ENCODE measurements at regions not wholly inside any gene's neighbourhood (a gene's known extent, or its start where the extent isn't known, plus 50 kb on each side); places are given as distances from the start of the nearest gene placed in this dataset.

DNA sequence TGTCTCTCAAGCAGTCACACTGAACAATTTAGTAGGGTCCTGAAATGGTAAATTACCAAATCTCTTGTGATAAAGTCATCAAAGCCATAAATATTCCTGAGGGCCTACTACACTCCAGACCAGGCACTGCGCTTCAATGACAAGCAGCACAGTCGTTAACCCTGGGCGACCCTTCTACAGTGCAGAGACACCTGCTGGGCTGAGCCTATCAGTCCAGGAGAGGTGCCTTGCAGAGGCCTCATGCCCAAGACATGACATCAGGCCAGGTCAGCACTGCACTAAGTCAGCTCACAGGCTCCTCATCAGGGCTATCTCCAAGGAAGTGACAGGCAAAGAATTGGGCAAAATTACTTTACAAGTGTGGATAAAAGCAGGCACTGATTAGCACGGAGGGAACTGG lies 166.4 kb upstream of the EPB41L3 start:
- H3K9me3 ChIP-seq (ENCODE audit: control insufficient read depth, insufficient read depth, low read depth, low read length), result no peaks in the 10 kb centered on the region
- no peaks in the 10 kb centered on the region for H3K36me3 ChIP-seq (ENCODE audit: control insufficient read depth in 2 of 2, insufficient read depth in 1 of 2, low read length in 2 of 2)
- no peaks in the 10 kb centered on the region; the same call in 1 of the 2 replicates for H3K4me1 ChIP-seq (ENCODE audit: control insufficient read depth, insufficient read depth, low read length)
- ChIA-PET POLR2A (no interaction called here), CTCF (no interaction called here)
- TF ChIP-seq SETDB1 (IDR thresholded peaks at IDR 0.05; ENCODE audit: insufficient read length, low read length), result no peak
- TF ChIP-seq ZNF19 (tag by site-specific recombination; IDR thresholded peaks at IDR 0.05; ENCODE audit: low read depth), result no peak
- TF ChIP-seq YY2 (tag by site-specific recombination; IDR thresholded peaks at IDR 0.05), result no peak
- no peak for TF ChIP-seq WT1 (tag by site-specific recombination; IDR thresholded peaks at IDR 0.05)
- TF ChIP-seq ZNF37A (tag by site-specific recombination; IDR thresholded peaks at IDR 0.05), result no peak
- TF ChIP-seq ZNF596 (tag by site-specific recombination; IDR thresholded peaks at IDR 0.05), result no peak
- TF ChIP-seq ZNF157 (tag by site-specific recombination; IDR thresholded peaks at IDR 0.05), result no peak
- TF ChIP-seq GFI1B (tag by site-specific recombination; IDR thresholded peaks at IDR 0.05), result no peak
- TF ChIP-seq, protein P1, sequence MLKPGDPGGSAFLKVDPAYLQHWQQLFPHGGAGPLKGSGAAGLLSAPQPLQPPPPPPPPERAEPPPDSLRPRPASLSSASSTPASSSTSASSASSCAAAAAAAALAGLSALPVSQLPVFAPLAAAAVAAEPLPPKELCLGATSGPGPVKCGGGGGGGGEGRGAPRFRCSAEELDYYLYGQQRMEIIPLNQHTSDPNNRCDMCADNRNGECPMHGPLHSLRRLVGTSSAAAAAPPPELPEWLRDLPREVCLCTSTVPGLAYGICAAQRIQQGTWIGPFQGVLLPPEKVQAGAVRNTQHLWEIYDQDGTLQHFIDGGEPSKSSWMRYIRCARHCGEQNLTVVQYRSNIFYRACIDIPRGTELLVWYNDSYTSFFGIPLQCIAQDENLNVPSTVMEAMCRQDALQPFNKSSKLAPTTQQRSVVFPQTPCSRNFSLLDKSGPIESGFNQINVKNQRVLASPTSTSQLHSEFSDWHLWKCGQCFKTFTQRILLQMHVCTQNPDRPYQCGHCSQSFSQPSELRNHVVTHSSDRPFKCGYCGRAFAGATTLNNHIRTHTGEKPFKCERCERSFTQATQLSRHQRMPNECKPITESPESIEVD (tag by site-specific recombination; IDR thresholded peaks at IDR 0.05), result no peak
- TF ChIP-seq YY1 (tag by site-specific recombination; IDR thresholded peaks at IDR 0.05), result no peak
- no peak for TF ChIP-seq ZNF776 (tag by site-specific recombination; IDR thresholded peaks at IDR 0.05; ENCODE audit: borderline replicate concordance)
- no peak for TF ChIP-seq ZNF112 (tag by site-specific recombination; IDR thresholded peaks at IDR 0.05)
- no peak for TF ChIP-seq GLIS1 (tag by site-specific recombination; IDR thresholded peaks at IDR 0.05)
- no peak for TF ChIP-seq ZNF670 (tag by site-specific recombination; IDR thresholded peaks at IDR 0.05; ENCODE audit: low read depth)
- TF ChIP-seq, protein P2, sequence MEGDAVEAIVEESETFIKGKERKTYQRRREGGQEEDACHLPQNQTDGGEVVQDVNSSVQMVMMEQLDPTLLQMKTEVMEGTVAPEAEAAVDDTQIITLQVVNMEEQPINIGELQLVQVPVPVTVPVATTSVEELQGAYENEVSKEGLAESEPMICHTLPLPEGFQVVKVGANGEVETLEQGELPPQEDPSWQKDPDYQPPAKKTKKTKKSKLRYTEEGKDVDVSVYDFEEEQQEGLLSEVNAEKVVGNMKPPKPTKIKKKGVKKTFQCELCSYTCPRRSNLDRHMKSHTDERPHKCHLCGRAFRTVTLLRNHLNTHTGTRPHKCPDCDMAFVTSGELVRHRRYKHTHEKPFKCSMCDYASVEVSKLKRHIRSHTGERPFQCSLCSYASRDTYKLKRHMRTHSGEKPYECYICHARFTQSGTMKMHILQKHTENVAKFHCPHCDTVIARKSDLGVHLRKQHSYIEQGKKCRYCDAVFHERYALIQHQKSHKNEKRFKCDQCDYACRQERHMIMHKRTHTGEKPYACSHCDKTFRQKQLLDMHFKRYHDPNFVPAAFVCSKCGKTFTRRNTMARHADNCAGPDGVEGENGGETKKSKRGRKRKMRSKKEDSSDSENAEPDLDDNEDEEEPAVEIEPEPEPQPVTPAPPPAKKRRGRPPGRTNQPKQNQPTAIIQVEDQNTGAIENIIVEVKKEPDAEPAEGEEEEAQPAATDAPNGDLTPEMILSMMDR (tag by site-specific recombination; IDR thresholded peaks at IDR 0.05), result no peak
- no peak for TF ChIP-seq ZBTB17 (tag by site-specific recombination; IDR thresholded peaks at IDR 0.05)
- TF ChIP-seq HOXA7 (CRISPR knock-in tag; IDR thresholded peaks at IDR 0.05; ENCODE audit: borderline replicate concordance), result no peak
- TF ChIP-seq ZNF658 (tag by site-specific recombination; IDR thresholded peaks at IDR 0.05), result no peak
- no peak for TF ChIP-seq ZNF621 (tag by site-specific recombination; IDR thresholded peaks at IDR 0.05)
- no peak for TF ChIP-seq ZNF677 (tag by site-specific recombination; IDR thresholded peaks at IDR 0.05)
- no peak overlapping the region for H3K4me3 ChIP-seq (ENCODE audit: low read depth, low read length)
- no peak overlapping the region for H3K27ac ChIP-seq (ENCODE audit: extremely low read depth, low read depth, low read length)

DNA sequence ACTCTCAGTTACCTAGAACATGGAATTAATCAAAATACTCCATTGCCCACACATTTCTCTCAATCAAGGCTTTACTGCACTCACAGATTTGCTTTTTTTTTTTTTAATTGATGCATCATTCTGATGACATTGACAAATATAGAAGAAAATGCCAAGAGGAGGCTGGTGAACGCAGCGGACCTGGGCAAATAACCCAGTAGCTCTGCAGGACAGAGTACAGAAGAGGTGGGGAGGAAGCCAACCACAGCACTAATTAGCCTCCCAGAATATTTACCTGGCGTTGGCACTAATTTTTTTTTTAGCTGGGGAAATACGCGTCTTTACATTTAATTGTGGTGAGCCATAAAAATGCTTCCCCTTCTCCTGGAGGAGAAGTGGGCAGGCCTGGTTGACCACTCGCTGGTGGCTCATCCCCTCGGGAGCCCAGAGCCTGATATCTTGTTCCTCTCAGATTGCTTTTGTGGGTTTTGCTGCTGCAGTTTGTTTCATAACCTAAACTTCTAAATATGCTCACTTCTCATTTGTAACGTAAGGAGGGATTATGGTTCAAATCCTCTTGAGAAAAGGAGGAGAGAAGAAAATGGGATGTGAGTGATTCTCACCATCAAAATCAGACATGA lies 165.8 kb upstream of the EPB41L3 start:
- Histone ChIP-seq H3K36me3 (ENCODE audit: control insufficient read depth in 2 of 2, insufficient read depth in 1 of 2, low read length in 2 of 2) (no peaks in the 10 kb centered on the region), H3K4me3 (ENCODE audit: low read depth, low read length) (no peak overlapping the region), H3K9me3 (ENCODE audit: control insufficient read depth, insufficient read depth, low read depth, low read length) (no peaks in the 10 kb centered on the region), H3K4me1 (ENCODE audit: control insufficient read depth, insufficient read depth, low read length) (no peaks in the 10 kb centered on the region; the same call in 1 of the 2 replicates), H3K27ac (ENCODE audit: extremely low read depth, low read depth, low read length) (no peak overlapping the region)
- POLR2A ChIA-PET, result no interaction called here
- TF ChIP-seq ZNF16 (tag by site-specific recombination; IDR thresholded peaks at IDR 0.05; ENCODE audit: low read depth), result no peak
- TF ChIP-seq, protein P3, sequence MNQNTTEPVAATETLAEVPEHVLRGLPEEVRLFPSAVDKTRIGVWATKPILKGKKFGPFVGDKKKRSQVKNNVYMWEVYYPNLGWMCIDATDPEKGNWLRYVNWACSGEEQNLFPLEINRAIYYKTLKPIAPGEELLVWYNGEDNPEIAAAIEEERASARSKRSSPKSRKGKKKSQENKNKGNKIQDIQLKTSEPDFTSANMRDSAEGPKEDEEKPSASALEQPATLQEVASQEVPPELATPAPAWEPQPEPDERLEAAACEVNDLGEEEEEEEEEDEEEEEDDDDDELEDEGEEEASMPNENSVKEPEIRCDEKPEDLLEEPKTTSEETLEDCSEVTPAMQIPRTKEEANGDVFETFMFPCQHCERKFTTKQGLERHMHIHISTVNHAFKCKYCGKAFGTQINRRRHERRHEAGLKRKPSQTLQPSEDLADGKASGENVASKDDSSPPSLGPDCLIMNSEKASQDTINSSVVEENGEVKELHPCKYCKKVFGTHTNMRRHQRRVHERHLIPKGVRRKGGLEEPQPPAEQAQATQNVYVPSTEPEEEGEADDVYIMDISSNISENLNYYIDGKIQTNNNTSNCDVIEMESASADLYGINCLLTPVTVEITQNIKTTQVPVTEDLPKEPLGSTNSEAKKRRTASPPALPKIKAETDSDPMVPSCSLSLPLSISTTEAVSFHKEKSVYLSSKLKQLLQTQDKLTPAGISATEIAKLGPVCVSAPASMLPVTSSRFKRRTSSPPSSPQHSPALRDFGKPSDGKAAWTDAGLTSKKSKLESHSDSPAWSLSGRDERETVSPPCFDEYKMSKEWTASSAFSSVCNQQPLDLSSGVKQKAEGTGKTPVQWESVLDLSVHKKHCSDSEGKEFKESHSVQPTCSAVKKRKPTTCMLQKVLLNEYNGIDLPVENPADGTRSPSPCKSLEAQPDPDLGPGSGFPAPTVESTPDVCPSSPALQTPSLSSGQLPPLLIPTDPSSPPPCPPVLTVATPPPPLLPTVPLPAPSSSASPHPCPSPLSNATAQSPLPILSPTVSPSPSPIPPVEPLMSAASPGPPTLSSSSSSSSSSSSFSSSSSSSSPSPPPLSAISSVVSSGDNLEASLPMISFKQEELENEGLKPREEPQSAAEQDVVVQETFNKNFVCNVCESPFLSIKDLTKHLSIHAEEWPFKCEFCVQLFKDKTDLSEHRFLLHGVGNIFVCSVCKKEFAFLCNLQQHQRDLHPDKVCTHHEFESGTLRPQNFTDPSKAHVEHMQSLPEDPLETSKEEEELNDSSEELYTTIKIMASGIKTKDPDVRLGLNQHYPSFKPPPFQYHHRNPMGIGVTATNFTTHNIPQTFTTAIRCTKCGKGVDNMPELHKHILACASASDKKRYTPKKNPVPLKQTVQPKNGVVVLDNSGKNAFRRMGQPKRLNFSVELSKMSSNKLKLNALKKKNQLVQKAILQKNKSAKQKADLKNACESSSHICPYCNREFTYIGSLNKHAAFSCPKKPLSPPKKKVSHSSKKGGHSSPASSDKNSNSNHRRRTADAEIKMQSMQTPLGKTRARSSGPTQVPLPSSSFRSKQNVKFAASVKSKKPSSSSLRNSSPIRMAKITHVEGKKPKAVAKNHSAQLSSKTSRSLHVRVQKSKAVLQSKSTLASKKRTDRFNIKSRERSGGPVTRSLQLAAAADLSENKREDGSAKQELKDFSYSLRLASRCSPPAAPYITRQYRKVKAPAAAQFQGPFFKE (tag by site-specific recombination; IDR thresholded peaks at IDR 0.05; ENCODE audit: borderline replicate concordance), result no peak
- CTCF ChIA-PET, result interaction anchor here (0.6 kb wide), 1 partner anchor 1330 kb away, joined by 3 read pairs; no protein-coding TSS in a partner anchor
